HG03342 (cell line): ENCODE measurements at regions not wholly inside any gene's neighbourhood (a gene's known extent, or its start where the extent isn't known, plus 50 kb on each side); places are given as distances from the start of the nearest gene placed in this dataset.

Experiments used
- ATAC-seq: cut with Tn5 transposase; IDR thresholded peaks from one replicate; pipeline ENCODE4 v1.9.1; 2021; ENCODE audit warnings: mild to moderate bottlenecking, moderate library complexity; ENCODE audit not compliant: unreplicated experiment

- no peak for ATAC-seq
Observed at GRCh38 chr2:67216103-67216502, 181.0 kb upstream of the ETAA1 start.

- ATAC-seq: no peak
Observed at GRCh38 chr2:67216881-67217280, 180.3 kb upstream of the ETAA1 start.

- ATAC-seq: no peak
Observed at GRCh38 chr2:67217398-67217797, 179.7 kb upstream of the ETAA1 start.

GRCh38 chr2:67218056-67218455, 179.1 kb upstream of the ETAA1 start:
- ATAC-seq: no peak

GRCh38 chr2:67219651-67220050, 177.5 kb upstream of the ETAA1 start:
- ATAC-seq: no peak

- no peak for ATAC-seq
Observed at GRCh38 chr2:67221266-67221665, 175.9 kb upstream of the ETAA1 start.

- no peak for ATAC-seq
Observed at GRCh38 chr2:67225287-67225973, 171.7 kb upstream of the ETAA1 start.

GRCh38 chr2:67229706-67230105, 167.4 kb upstream of the ETAA1 start:
- no peak for ATAC-seq

- ATAC-seq: no peak
Observed at GRCh38 chr2:67232936-67233335, 164.2 kb upstream of the ETAA1 start.

- ATAC-seq: no peak
Observed at GRCh38 chr2:67234440-67234839, 162.7 kb upstream of the ETAA1 start.

- ATAC-seq: no peak
Observed at GRCh38 chr2:67237288-67237687, 159.8 kb upstream of the ETAA1 start.

- no peak for ATAC-seq
Observed at GRCh38 chr2:67240507-67240906, 156.6 kb upstream of the ETAA1 start.

- ATAC-seq: no peak
Observed at GRCh38 chr2:67241453-67241852, 155.7 kb upstream of the ETAA1 start.

GRCh38 chr2:67242456-67242855, 154.7 kb upstream of the ETAA1 start:
- ATAC-seq: no peak

GRCh38 chr2:67243919-67244318, 153.2 kb upstream of the ETAA1 start:
- ATAC-seq: no peak

- no peak for ATAC-seq
Observed at GRCh38 chr2:67246791-67247190, 150.3 kb upstream of the ETAA1 start.

GRCh38 chr2:67251741-67252140, 145.4 kb upstream of the ETAA1 start:
- ATAC-seq: no peak

- no peak for ATAC-seq
Observed at GRCh38 chr2:67255933-67256615, 141.1 kb upstream of the ETAA1 start.

- no peak for ATAC-seq
Observed at GRCh38 chr2:67256892-67257291, 140.2 kb upstream of the ETAA1 start.

GRCh38 chr2:67258122-67258521, 139.0 kb upstream of the ETAA1 start:
- ATAC-seq: no peak

GRCh38 chr2:67258831-67259230, 138.3 kb upstream of the ETAA1 start:
- no peak for ATAC-seq

GRCh38 chr2:67259556-67260342, 137.4 kb upstream of the ETAA1 start:
- no peak for ATAC-seq
